Caco-2 (cell line): ENCODE measurements at regions not wholly inside any gene's neighbourhood (a gene's known extent, or its start where the extent isn't known, plus 50 kb on each side); places are given as distances from the start of the nearest gene placed in this dataset.

Source experiments
- BruUV-seq: library from RNA; stranded (reverse); fragments of 400-500 nt; replicated peaks from 2 replicates; lab custom pipeline; 2021; lab: Mats Ljungman, UMichigan
- CTCF ChIA-PET: fragments of 300-600 bp; sonication (Branson Sonifier 250); formaldehyde crosslinking; loops from one replicate; lab custom pipeline; 2022; ENCODE audit warnings: antibody characterized with exemption; lab: Charles Lee
- POLR2A ChIA-PET: fragments of 300-600 bp; sonication (Branson Sonifier 250); formaldehyde crosslinking; loops from one replicate; lab custom pipeline; 2022; ENCODE audit warnings: antibody characterized with exemption; lab: Charles Lee
- DNase-seq, 2 experiments: peaks; one replicate each; pipeline versions ENCODE4 v3.0.0 to v3.0.0-alpha.2; 2020 to 2022
- H3K27me3 ChIP-seq: replicated peaks from 2 replicates; pipeline ENCODE4 v1.6.0; 2011; ENCODE audit warnings: low read length; ENCODE audit not compliant: control insufficient read depth, insufficient read depth
- H3K36me3 ChIP-seq: 2 replicates; pipeline ENCODE4 v1.5.1; 2011; ENCODE audit warnings: low read length; ENCODE audit not compliant: control insufficient read depth, insufficient read depth
- H3K4me1 ChIP-seq: fragments of 250-450 bp; sonication (Bioruptor Pico); 2 replicates; pipeline ENCODE4 v1.5.1; 2020; ENCODE audit warnings: mild to moderate bottlenecking
- H3K4me3 ChIP-seq: 2 replicates; pipeline ENCODE4 v1.5.1; 2011; ENCODE audit warnings: low read depth, mild to moderate bottlenecking, control low read depth, low read length
- H3K9me3 ChIP-seq: fragments of 250-450 bp; sonication (Bioruptor Pico); 2 replicates; pipeline ENCODE4 v1.5.1; 2020; ENCODE audit warnings: mild to moderate bottlenecking, moderate library complexity
- H3K27ac Mint-ChIP-seq: one replicate; pipeline ENCODE4 v1.8.0; 2022; ENCODE audit warnings: mixed read lengths; ENCODE audit not compliant: unreplicated experiment
- H3K27me3 Mint-ChIP-seq: one replicate; pipeline ENCODE4 v1.8.0; 2022; ENCODE audit warnings: mixed read lengths; ENCODE audit not compliant: insufficient read depth, unreplicated experiment
- H3K36me3 Mint-ChIP-seq: one replicate; pipeline ENCODE4 v1.8.0; 2022; ENCODE audit warnings: mild to moderate bottlenecking, mixed read lengths; ENCODE audit not compliant: insufficient read depth, unreplicated experiment
- H3K4me1 Mint-ChIP-seq: one replicate; pipeline ENCODE4 v1.8.0; 2022; ENCODE audit warnings: low read depth, mixed read lengths; ENCODE audit not compliant: unreplicated experiment
- H3K4me3 Mint-ChIP-seq: one replicate; pipeline ENCODE4 v1.8.0; 2022; ENCODE audit warnings: mild to moderate bottlenecking, moderate library complexity, mixed read lengths; ENCODE audit not compliant: unreplicated experiment
- H3K9me3 Mint-ChIP-seq: one replicate; pipeline ENCODE4 v1.8.0; 2022; ENCODE audit warnings: mixed read lengths; ENCODE audit not compliant: unreplicated experiment
- intact Hi-C: fragments of 100-400 bp; cut with micrococcal nuclease; formaldehyde crosslinking; loops from one replicate; pipeline ENCODE4 v1.10.0; 2022; ENCODE audit not compliant: unreplicated experiment
- TF ChIP-seq, protein P1 (sequence below), 2 experiments: fragments of 200-600 bp in 1 of 2; IDR thresholded peaks; 1 replicate in 1 of 2; 2 replicates in 1 of 2; pipeline versions ENCODE4 v1.5.1 to v1.8.0; 2011 to 2022; ENCODE audit warnings: antibody characterized with exemption in 1 of 2, control low read depth in 1 of 2, inconsistent platforms in 1 of 2, low read depth in 1 of 2, low read length in 1 of 2, mild to moderate bottlenecking in 1 of 2, moderate library complexity in 1 of 2; ENCODE audit not compliant: insufficient read depth in 1 of 2, severe bottlenecking in 1 of 2, unreplicated experiment in 1 of 2

- no peak overlapping the region for H3K4me3 Mint-ChIP-seq
- H3K27ac Mint-ChIP-seq, result no peak overlapping the region
- CTCF ChIA-PET, result no interaction called here
- no peaks in the 10 kb centered on the region for H3K9me3 Mint-ChIP-seq
- Histone ChIP-seq H3K4me1 (no peaks in the 10 kb centered on the region), H3K9me3 (no peaks in the 10 kb centered on the region), H3K27me3 (no peaks in the 10 kb centered on the region), H3K36me3 (no peaks in the 10 kb centered on the region), H3K4me3 (no peak overlapping the region)
- no TSS peak for BruUV-seq
- DNase-seq, result no peak
- intact Hi-C loops, result no loop called here
- H3K4me1 Mint-ChIP-seq, result no peaks in the 10 kb centered on the region
- peaks cover 2% of the 10 kb centered on the region for H3K27me3 Mint-ChIP-seq
- POLR2A ChIA-PET, result no interaction called here
- no peaks in the 10 kb centered on the region for H3K36me3 Mint-ChIP-seq
- TF ChIP-seq, protein P1, sequence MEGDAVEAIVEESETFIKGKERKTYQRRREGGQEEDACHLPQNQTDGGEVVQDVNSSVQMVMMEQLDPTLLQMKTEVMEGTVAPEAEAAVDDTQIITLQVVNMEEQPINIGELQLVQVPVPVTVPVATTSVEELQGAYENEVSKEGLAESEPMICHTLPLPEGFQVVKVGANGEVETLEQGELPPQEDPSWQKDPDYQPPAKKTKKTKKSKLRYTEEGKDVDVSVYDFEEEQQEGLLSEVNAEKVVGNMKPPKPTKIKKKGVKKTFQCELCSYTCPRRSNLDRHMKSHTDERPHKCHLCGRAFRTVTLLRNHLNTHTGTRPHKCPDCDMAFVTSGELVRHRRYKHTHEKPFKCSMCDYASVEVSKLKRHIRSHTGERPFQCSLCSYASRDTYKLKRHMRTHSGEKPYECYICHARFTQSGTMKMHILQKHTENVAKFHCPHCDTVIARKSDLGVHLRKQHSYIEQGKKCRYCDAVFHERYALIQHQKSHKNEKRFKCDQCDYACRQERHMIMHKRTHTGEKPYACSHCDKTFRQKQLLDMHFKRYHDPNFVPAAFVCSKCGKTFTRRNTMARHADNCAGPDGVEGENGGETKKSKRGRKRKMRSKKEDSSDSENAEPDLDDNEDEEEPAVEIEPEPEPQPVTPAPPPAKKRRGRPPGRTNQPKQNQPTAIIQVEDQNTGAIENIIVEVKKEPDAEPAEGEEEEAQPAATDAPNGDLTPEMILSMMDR (IDR thresholded peaks at IDR 0.05; ENCODE audit: insufficient read depth in 1 of 2, low read depth in 1 of 2, low read length in 1 of 2, severe bottlenecking in 1 of 2, unreplicated experiment in 1 of 2), result no peak
These were observed 1050.5 kb upstream of the AUTS2 start for GRCh38 chr7:68547799-68548198.

DNA sequence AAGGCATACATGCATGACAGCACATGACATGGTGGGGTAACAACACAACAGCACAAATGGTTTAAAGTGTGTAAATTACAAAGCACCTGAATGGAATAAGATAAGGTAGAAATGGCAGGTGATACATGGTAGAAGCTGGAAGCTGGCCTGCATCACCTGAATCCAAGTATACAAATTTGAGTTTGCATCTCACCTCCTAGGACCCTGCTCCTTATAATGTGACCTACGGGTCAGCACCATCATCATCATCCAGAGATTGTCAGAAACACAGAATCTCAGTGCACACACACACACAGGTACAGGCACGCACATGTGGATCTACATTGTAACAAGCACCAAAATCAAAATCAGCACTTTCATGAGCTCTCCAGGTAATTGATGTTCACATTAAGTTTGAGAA is 1048.2 kb upstream of the AUTS2 start:
- no peak overlapping the region for H3K4me3 Mint-ChIP-seq
- H3K9me3 Mint-ChIP-seq, result no peaks in the 10 kb centered on the region
- no peaks in the 10 kb centered on the region for H3K36me3 ChIP-seq
- no peaks in the 10 kb centered on the region for H3K4me1 ChIP-seq
- no TSS peak for BruUV-seq
- TF ChIP-seq, protein P1 (IDR thresholded peaks at IDR 0.05; ENCODE audit: insufficient read depth in 1 of 2, low read depth in 1 of 2, low read length in 1 of 2, severe bottlenecking in 1 of 2, unreplicated experiment in 1 of 2), result no peak
- H3K27me3 Mint-ChIP-seq, result peaks cover 2% of the 10 kb centered on the region
- H3K27ac Mint-ChIP-seq, result no peak overlapping the region
- no peaks in the 10 kb centered on the region for H3K36me3 Mint-ChIP-seq
- no peaks in the 10 kb centered on the region for H3K27me3 ChIP-seq
- POLR2A ChIA-PET, result no interaction called here
- CTCF ChIA-PET, result no interaction called here
- no peak overlapping the region for H3K4me3 ChIP-seq
- intact Hi-C loops, result no loop called here
- no peaks in the 10 kb centered on the region for H3K4me1 Mint-ChIP-seq
- 0 out of 2 replicates have a peak, but pooled peaks cover 4% of the 10 kb centered on the region for H3K9me3 ChIP-seq
- no peak for DNase-seq

DNA sequence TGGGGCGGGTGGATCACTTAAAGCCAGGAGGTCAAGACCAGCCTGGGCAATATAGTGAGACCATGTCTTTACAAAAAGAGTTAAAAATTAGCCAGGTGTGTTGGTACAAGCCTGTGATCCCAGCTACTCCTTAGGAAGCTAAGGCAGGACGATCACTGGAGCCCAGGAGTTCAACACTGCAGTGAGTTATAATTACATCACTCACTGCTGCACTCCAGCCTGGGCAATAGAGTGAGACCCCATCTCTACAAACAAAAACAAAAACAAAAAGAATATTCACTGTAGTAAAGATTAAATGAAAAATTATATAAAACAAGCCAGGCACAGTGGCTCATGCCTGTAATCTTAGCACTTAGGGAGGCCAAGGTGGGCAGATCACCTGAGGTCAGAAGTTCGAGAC is 1047.6 kb upstream of the AUTS2 start:
- Mint-ChIP-seq H3K27ac (no peak overlapping the region), H3K9me3 (no peaks in the 10 kb centered on the region), H3K27me3 (peaks cover 2% of the 10 kb centered on the region), H3K4me3 (no peak overlapping the region), H3K36me3 (no peaks in the 10 kb centered on the region), H3K4me1 (no peaks in the 10 kb centered on the region)
- BruUV-seq, result no TSS peak
- Histone ChIP-seq H3K9me3 (0 out of 2 replicates have a peak, but pooled peaks cover 4% of the 10 kb centered on the region), H3K36me3 (no peaks in the 10 kb centered on the region), H3K4me3 (no peak overlapping the region), H3K4me1 (no peaks in the 10 kb centered on the region), H3K27me3 (no peaks in the 10 kb centered on the region)
- ChIA-PET POLR2A (no interaction called here), CTCF (no interaction called here)
- intact Hi-C loops, result no loop called here
- TF ChIP-seq, protein P1 (IDR thresholded peaks at IDR 0.05; ENCODE audit: insufficient read depth in 1 of 2, low read depth in 1 of 2, low read length in 1 of 2, severe bottlenecking in 1 of 2, unreplicated experiment in 1 of 2), result no peak
- DNase-seq, result no peak
